ENCODE measurements at regions not wholly inside any gene's neighbourhood (a gene's known extent, or its start where the extent isn't known, plus 50 kb on each side); places are given as distances from the start of the nearest gene placed in this dataset.

DNA sequence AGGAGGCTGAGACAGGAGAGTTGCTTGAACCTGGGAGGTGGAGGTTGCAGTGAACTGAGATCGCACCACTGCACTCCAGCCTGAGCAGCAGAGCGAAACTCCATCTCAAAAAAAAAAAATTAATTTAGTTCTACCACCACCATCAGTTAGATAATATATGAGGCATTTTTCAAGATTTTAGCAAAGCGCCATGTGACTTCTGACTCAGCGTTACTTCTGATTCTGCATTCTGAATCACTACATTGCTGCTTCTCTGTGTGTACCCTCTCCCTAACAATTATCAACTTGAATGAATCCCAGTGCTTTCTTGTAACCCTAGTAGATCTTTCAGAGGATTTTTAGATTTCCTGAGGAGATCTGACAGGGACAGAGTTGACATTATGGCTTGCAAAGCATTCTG, 176.8 kb upstream of the SORCS1 start:
- TF ChIP-seq ZNF274 (IDR thresholded peaks at IDR 0.05; ENCODE audit: low read depth, low read length): no peak
- H3K4me3 ChIP-seq (ENCODE audit: low read length): no peak overlapping the region

DNA sequence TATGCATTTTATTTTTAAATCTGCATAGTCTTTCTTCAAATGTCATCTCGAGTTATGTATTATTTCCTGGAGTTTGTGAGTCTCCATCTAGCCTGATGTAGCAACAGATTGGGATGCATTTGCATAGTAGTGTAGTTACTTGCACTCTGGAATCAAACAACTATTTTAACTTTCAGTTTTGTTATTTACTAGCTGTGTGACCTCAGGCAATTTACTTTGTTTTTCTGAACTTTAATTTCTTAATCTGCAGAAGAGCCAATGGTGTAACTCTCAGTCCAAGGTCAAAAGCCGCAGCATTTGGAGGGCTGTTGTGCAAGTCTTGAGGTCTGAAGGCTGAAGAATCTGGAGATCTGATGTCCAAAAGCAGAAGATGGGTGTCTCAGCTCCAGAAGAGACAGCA, 175.8 kb upstream of the SORCS1 start:
- no peak for TF ChIP-seq ZNF274 (IDR thresholded peaks at IDR 0.05; ENCODE audit: low read depth, low read length)
- H3K4me3 ChIP-seq (ENCODE audit: low read length): no peak overlapping the region

DNA sequence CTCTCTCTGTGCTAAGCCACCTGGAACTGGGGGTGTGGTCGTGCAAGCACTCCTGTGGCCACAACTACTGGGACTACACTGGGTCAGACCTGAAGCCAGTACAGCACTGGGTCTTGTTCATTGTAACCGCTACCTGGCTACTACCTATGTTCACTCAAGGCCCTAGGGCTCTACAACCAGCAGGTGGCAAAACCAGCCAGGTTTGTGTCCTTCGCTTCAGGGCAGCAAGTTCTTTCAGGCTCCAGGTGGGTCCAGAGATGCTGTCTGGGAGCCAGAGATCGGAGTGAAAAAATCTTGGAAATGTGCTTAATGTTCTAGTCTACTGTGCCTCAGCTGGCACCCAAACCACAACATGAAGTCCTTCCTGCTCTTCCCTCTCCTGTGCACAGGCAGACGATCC, 171.6 kb upstream of the SORCS1 start:
- TF ChIP-seq ZNF274 (IDR thresholded peaks at IDR 0.05; ENCODE audit: low read depth, low read length): no peak
- H3K4me3 ChIP-seq (ENCODE audit: low read length): no peak overlapping the region

DNA sequence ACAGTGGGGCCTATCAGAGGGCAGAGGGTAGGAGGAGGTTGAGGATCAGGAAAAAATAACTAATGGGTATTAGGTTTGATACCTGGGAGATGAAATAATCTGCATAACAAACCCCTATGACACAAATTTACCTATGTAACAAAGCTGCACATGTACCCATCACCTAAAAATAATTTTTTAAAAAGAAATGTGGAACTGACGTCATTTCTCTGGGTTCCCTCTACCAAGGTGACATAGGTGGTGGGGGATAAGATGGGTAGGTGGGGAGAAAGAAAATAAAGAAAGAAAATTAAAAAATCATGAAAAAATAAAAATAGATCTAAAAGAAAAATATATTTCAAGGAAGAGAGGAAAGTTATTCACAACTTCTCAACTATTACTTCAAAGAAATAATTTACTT, 153.1 kb upstream of the SORCS1 start:
- no peak for TF ChIP-seq ZNF274 (IDR thresholded peaks at IDR 0.05; ENCODE audit: low read depth, low read length)
- H3K4me3 ChIP-seq (ENCODE audit: low read length): no peak overlapping the region

DNA sequence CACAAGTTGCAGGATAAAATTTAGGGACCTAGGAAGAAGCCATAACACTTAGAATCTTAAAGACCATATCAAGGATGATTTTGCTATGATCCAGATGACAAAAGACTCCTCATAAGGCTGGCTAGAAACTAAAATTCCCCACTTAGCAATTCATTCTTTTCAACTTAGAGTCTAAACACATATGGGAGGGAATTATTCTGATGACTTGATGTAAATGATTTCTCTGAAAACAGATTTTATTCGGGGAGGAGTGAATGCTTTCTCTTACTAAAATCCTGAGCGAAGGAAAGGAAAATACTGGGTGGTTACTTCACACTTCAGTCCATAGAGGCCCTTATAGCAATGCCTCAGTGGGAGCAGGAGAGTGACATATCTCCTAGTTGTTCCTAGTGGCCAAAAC, 138.7 kb upstream of the SORCS1 start:
- no peak for TF ChIP-seq ZNF274 (IDR thresholded peaks at IDR 0.05; ENCODE audit: low read depth, low read length)
- H3K4me3 ChIP-seq (ENCODE audit: low read length): no peak overlapping the region

DNA sequence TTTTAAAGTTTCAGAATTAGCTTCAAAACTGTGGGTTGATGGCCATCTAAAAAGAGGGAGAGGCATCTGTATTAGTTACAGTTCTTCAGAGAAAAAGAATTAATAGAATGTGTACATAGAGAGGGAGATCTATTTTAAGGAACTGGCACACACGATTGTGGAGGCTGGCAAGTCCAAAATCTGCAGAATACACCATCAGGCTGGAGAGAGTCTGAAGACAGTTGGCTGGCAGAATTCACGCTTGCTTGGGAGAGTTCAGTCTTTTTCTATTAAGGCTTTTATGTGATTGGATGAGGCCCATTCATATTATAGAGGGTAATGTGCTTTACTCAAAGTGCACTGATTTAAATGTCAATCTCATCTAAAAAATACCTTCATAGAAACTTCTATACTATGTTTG, 135.1 kb upstream of the SORCS1 start:
- TF ChIP-seq ZNF274 (IDR thresholded peaks at IDR 0.05; ENCODE audit: low read depth, low read length): no peak
- no peak overlapping the region for H3K4me3 ChIP-seq (ENCODE audit: low read length)

DNA sequence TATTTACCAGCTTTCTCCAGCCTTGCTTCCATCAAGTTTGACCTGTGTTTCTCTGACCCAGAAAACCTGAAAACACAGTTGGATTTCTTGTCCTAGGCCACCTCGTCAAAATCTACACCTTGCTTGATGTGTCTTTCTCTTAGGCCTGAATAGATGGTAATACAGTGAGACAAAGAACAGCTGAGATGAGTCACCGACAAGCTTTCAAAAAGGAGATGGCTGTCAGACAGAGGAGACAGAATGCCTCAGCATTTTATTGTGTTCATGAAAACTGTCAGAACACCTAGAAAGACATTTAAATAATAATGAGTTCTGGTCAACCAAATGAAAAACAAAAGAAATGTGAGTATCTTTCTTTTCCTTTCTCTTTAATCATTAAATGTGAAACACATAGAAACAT, 119.7 kb upstream of the SORCS1 start:
- no peak overlapping the region for H3K4me3 ChIP-seq (ENCODE audit: low read length)
- no peak for TF ChIP-seq ZNF274 (IDR thresholded peaks at IDR 0.05; ENCODE audit: low read depth, low read length)

DNA sequence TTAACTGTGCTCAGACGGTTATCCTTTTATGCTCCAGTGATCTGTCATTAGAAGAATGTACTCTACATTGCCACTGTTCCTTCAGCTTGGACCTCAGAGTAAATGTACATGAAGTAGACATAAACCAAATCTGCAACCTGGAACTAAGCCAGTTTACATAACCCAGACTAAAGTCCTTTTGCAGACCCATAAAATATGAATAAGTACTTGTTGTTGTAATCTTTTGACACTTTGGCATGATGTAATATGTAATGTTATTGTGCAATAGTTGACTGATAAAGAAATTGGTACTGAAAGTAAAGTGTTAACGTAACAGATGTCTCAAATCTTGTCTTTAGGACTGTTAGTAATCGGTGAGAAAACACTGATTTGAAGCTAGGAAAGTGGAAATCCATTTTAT, 115.8 kb upstream of the SORCS1 start:
- TF ChIP-seq ZNF274 (IDR thresholded peaks at IDR 0.05; ENCODE audit: low read depth, low read length): no peak
- no peak overlapping the region for H3K4me3 ChIP-seq (ENCODE audit: low read length)

DNA sequence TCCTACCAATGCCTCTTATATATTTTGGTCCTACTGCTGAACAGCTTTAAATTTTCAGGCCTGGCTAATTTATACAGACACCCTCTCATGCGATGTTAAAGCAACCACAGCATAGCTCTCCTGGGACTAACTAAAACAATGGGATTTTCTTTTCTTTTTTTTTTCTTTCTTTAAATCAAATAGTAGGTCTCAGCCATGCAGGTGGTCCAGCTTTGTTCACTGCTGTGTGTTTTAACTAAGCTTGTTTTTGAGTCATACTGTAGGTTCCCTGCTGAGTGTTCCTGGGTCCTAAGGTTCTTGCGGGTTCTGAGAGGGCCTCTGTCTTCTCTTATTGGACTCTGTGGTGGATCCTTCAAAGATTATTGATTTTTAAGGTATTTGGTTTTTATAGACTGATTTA, 113.1 kb upstream of the SORCS1 start:
- no peak overlapping the region for H3K4me3 ChIP-seq (ENCODE audit: low read length)
- TF ChIP-seq ZNF274 (IDR thresholded peaks at IDR 0.05; ENCODE audit: low read depth, low read length): no peak

DNA sequence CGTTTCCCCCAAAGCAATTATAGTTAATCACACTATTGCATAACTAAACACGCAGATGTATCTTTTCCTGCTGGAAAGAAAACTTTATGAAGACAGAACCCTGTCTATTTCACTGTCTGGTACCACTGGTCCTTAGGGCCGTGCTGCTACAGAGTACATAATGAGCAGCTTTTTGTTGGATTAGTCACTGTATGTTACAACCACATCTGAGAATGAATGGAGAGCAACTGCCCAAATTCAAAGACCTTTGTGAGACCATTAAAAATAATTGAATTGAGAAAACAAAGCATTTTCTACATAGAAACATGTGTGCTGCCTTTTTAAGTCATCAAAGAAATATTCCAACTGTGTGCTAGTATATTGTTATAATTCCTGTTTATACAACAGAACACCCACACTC, 111.3 kb upstream of the SORCS1 start:
- TF ChIP-seq ZNF274 (IDR thresholded peaks at IDR 0.05; ENCODE audit: low read depth, low read length): no peak
- H3K4me3 ChIP-seq (ENCODE audit: low read length): no peak overlapping the region

DNA sequence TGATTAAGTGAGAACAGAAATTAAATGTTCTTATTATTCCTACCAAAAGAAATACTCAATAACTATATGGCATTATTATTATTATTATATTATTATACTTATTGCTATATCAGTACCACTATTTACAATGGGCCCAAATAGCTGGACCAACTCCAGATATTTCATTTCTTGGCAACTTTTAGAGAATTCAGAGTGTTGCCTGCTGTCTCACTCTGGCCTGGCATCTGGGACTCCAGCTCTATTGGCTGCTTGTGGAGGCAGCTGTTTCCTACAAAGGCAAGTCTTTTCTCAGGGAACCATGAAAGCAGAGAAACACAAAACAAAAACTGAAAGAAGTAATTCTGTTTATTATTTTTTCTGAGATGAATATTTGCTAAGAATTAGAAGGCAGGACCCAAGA, 105.1 kb upstream of the SORCS1 start:
- no peak overlapping the region for H3K4me3 ChIP-seq (ENCODE audit: low read length)

DNA sequence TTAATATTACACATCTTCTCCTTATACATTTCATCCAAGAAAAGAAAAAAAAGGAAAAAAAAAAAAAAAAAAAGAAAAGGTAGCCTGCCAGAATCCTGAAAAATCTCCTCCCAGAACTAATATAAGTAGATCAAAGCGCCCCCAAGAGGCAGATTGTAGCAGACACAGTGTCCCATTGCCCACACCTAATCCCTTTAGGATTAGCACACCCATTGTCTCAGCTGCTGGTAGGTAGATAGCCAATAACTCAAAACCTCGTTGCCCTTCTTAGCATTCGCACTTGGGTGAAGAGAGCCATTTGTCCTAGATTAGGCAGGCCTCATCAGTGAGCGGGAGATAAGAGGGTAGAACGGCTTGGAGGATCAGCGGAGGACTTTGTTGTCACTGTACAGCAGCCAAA, 100.2 kb upstream of the SORCS1 start:
- H3K4me3 ChIP-seq (ENCODE audit: low read length): no peak overlapping the region
- TF ChIP-seq ZNF274 (IDR thresholded peaks at IDR 0.05; ENCODE audit: low read depth, low read length): no peak

More for the DNA sequence above, 105.1 kb upstream of the SORCS1 start:
- no peak for TF ChIP-seq ZNF274 (IDR thresholded peaks at IDR 0.05; ENCODE audit: low read depth, low read length)

DNA sequence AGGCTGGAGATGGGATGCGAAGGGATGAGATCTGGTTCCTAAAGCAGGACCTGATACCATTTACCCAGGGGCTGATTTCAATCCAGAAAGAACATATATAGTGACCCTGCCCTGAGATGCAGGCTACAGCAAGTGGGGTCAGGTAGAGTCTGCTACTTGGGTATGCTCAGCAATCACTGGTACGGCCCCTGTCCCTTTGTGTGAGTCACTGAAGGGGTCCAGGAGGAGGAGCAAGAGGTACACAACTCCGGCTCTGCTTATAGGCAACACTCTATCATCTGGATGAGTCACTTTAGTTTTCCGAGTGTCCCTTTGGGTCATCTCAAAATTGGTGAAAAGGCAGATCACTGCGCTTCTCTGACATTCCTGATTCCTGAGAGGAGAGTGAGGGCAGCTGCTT, 79.6 kb upstream of the SORCS1 start:
- TF ChIP-seq ZNF274 (IDR thresholded peaks at IDR 0.05; ENCODE audit: low read depth, low read length): no peak
- H3K4me3 ChIP-seq (ENCODE audit: low read length): no peak overlapping the region

DNA sequence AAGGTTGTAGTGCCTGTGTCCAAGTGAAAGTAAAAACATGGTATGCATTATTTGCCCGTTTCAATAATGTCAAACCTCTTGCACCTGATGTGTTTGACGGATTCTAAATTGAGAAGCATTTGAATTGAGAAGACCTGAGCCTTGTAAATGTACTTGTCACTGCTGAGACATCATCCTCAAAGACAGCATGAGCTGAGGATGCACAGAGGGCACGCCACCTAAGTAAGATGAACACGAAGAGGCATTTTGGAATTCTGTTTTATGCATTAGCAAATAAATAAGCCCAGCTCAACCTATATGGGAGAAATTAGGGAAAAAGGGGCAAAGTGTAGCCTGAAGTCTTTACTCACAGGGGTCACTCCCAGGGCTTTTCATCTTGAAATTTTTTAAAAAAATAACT, 73.8 kb upstream of the SORCS1 start:
- TF ChIP-seq ZNF274 (IDR thresholded peaks at IDR 0.05; ENCODE audit: low read depth, low read length): no peak

DNA sequence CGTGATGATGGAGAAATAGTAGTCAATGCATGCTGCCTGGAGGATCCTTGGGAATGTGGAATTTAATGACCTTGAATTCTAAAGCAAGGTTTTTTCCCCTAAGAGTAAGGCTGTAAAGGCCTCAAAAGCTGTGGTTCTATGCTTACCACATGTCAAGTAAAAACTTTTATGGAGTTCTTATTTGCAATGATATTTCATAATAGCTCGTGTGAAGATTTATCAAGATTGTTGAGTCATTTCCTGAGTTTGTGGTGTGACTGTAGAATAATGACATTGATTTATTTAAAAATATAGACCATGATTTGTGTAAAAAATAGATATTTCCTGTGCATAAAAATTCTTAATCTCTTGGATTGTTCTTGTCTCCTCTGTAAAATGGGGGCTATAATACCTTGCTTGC, 67.5 kb upstream of the SORCS1 start:
- no peak for TF ChIP-seq ZNF274 (IDR thresholded peaks at IDR 0.05; ENCODE audit: low read depth, low read length)
- no peak overlapping the region for H3K4me3 ChIP-seq (ENCODE audit: low read length)

More for the DNA sequence above, 73.8 kb upstream of the SORCS1 start:
- no peak overlapping the region for H3K4me3 ChIP-seq (ENCODE audit: low read length)

DNA sequence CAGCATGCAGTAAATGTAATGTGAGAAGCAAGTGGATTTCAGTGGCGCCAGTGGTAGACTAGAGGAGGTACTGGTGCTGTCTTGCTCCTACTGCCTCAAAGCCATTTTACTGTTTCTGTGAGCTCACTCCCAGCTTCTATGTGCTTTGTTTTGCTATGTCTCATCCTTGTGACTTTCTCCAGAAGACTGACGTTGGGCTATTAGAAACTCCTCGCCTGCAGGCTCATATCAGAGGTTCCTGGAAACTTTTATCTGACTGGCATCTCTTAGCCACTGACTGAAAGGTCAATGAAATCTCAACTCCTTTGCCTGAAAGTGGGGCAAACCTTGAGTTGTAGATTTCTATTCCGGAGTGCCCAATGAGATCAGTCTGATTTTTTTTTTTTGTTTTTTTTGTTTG, 66.4 kb upstream of the SORCS1 start:
- H3K4me3 ChIP-seq (ENCODE audit: low read length): no peak overlapping the region
- no peak for TF ChIP-seq ZNF274 (IDR thresholded peaks at IDR 0.05; ENCODE audit: low read depth, low read length)

DNA sequence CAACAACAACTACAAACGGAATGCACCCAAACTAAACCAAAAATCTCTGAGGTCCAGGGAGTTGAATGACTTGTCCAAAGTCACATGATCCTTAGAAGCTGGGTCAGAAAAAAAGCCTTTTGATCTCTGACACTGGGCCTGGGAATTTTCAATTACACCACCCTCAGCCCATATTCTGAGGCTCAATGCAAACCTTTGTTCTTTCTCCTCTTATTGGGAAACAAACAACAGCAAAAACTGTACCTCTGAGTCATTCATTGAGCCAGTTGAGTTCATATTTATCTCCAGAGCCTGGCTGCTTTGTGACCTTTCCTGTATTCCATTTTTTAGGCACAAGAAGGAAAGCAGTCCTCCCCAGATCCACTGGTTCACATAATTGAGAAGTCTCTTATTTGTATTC, 51.2 kb upstream of the SORCS1 start:
- TF ChIP-seq ZNF274 (IDR thresholded peaks at IDR 0.05; ENCODE audit: low read depth, low read length): no peak
- H3K4me3 ChIP-seq (ENCODE audit: low read length): no peak overlapping the region

Measured in GM08714 (cell line).